Esophagus squamous epithelium (tissue), 5 donors: ENCODE measurements at regions not wholly inside any gene's neighbourhood (a gene's known extent, or its start where the extent isn't known, plus 50 kb on each side); places are given as distances from the start of the nearest gene placed in this dataset.
A peak's percentile ranks its signal among the peaks of the same experiment; 100 is the strongest.

ENCODE experiments used
- DNase-seq: peaks from one replicate; lab custom pipeline; 2025; lab: John Stamatoyannopoulos, UW
- H3K27ac ChIP-seq, 4 donors: fragments of 200-600 bp; sonication (generic); one replicate each; pipeline ENCODE4 v1.5.1; 2016 to 2019; ENCODE audit warnings: mild to moderate bottlenecking in 1 of 4
- H3K27me3 ChIP-seq, 4 donors: fragments of 200-600 bp; sonication (generic); 1 replicate in 3 of 4; 2 replicates in 1 of 4; pipeline versions ENCODE4 v1.5.1 to v1.6.0; 2017 to 2021; ENCODE audit warnings: antibody characterized with exemption in 1 of 4
- H3K36me3 ChIP-seq, 3 donors: fragments of 200-600 bp; sonication (generic); one replicate each; pipeline ENCODE4 v1.5.1; 2016 to 2019
- H3K4me1 ChIP-seq, 3 donors: fragments of 200-600 bp; sonication (generic); one replicate each; pipeline ENCODE4 v1.5.1; 2017 to 2019
- H3K4me3 ChIP-seq, 4 donors: fragments of 200-600 bp; sonication (generic); 1 replicate in 3 of 4; 2 replicates in 1 of 4; pipeline ENCODE4 v1.5.1; 2016 to 2019; ENCODE audit warnings: mild to moderate bottlenecking in 2 of 4, moderate library complexity in 1 of 4
- H3K9me3 ChIP-seq, 3 donors: fragments of 200-600 bp; sonication (generic); one replicate each; pipeline ENCODE4 v1.5.1; 2016 to 2019
- CTCF ChIP-seq, 6 experiments: fragments of 450-650 bp in 4 of 6; fragments of 200-600 bp in 2 of 6; sonication (generic) in 2 of 6; IDR thresholded peaks; one replicate each; pipeline ENCODE4 v1.5.1; 2016 to 2019; ENCODE audit warnings: antibody characterized with exemption in 6 of 6, mild to moderate bottlenecking in 4 of 6, moderate library complexity in 4 of 6
- POLR2A ChIP-seq, 4 donors: fragments of 450-650 bp; IDR thresholded peaks; one replicate each; pipeline ENCODE4 v1.6.1; 2017; ENCODE audit warnings: antibody characterized with exemption in 4 of 4, mild to moderate bottlenecking in 4 of 4, moderate library complexity in 3 of 4
- WGBS, 2 donors: methylation state at CpG; one replicate each; pipeline ENCODE4 v1.1.5; 2018; 5-methylcytosine and 5-hydroxymethylcytosine counted together
- intact Hi-C: fragments of 100-400 bp; cut with DNase I; formaldehyde crosslinking; loops from one replicate; pipeline ENCODE4 v1.15.0; 2022
- donor health status: DM: yes; HTN: yes; CAD: no.

DNA sequence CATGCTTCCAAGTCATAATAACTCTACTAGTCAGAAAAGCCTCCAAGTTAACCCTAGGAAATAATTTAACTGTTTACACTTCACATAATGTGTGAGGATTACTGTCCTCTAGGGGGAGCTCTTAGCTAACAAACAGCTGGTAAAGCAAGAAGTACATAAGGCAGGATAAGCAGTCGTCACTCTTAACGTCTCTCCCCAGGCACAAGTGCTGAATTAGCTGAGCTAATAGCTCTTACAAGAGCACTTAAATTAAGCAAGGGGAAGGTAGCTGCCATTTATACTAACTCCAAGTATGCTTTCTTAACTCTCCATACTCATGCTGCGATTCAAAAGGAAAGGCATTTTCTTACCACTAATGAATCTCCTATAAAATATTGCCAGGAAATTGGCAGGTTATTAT is 79.3 kb upstream of the TSPAN11 start:
- intact Hi-C loops: loop anchor here (5.0 to 10.0 kb wide), 2 partner anchors 388 to 425 kb away; no protein-coding TSS in a partner anchor
- 15 to 26% methylated on average over 3 of the region's 3 CpGs for WGBS, 2 donors
- TF ChIP-seq POLR2A (IDR thresholded peaks at IDR 0.05) (no peak), CTCF (IDR thresholded peaks at IDR 0.05) (peak; percentile 56 to 87 (median 68))
- Histone ChIP-seq H3K27ac (no peak overlapping the region), H3K4me3 (no peak overlapping the region), H3K4me1 (peaks cover 0 to 23% (median 0%) of the 10 kb centered on the region in 3 donors), H3K36me3 (no peaks in the 10 kb centered on the region), H3K27me3 (no peaks in the 10 kb centered on the region), H3K9me3 (no peaks in the 10 kb centered on the region)
- DNase-seq: no peak

GRCh38 chr12:30846776-30847175 is 79.8 kb upstream of the TSPAN11 start:
- intact Hi-C loops: loop anchor here (5.0 to 10.0 kb wide), 2 partner anchors 388 to 426 kb away; no protein-coding TSS in a partner anchor
- DNase-seq: no peak
- Histone ChIP-seq H3K9me3 (no peaks in the 10 kb centered on the region), H3K4me1 (peaks cover 0 to 22% (median 0%) of the 10 kb centered on the region in 3 donors), H3K27me3 (no peaks in the 10 kb centered on the region), H3K4me3 (no peak overlapping the region), H3K27ac (no peak overlapping the region), H3K36me3 (no peaks in the 10 kb centered on the region)
- 69 to 77% methylated on average over 2 to 4 of the region's 4 CpGs for WGBS, 2 donors
- no peak for TF ChIP-seq CTCF (IDR thresholded peaks at IDR 0.05)
- no peak for TF ChIP-seq POLR2A (IDR thresholded peaks at IDR 0.05)

DNA sequence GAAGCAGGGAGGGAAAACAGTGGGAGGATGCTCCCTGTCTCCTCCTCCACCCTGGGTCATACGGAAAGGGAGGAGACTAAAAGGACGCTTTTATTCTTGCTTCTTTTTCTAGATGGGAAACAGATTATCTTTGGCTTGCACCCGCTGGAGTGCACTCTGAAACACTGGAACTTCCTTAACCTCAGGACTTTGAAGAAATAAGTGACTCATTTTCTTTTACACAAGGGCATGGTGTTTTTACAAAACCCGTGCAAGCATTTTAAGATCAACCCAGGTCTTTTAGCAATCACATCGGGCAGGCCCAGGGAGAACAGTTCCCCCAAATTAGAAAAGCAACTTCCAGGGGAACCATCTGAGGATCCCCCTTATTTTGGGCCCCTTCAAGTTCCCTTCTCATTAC is 80.9 kb upstream of the TSPAN11 start:
- DNase-seq: no peak
- 67 to 78% methylated on average over 5 of the region's 5 CpGs for WGBS, 2 donors
- TF ChIP-seq POLR2A (IDR thresholded peaks at IDR 0.05) (no peak), CTCF (IDR thresholded peaks at IDR 0.05) (no peak)
- no peaks in the 10 kb centered on the region for H3K9me3 ChIP-seq
- no peak overlapping the region for H3K27ac ChIP-seq
- no peaks in the 10 kb centered on the region for H3K27me3 ChIP-seq
- H3K4me3 ChIP-seq: no peak overlapping the region
- intact Hi-C loops: loop anchor here (5.0 to 10.0 kb wide), 2 partner anchors 389 to 427 kb away; no protein-coding TSS in a partner anchor
- no peaks in the 10 kb centered on the region for H3K36me3 ChIP-seq
- H3K4me1 ChIP-seq: peaks cover 0 to 12% (median 0%) of the 10 kb centered on the region in 3 donors

DNA sequence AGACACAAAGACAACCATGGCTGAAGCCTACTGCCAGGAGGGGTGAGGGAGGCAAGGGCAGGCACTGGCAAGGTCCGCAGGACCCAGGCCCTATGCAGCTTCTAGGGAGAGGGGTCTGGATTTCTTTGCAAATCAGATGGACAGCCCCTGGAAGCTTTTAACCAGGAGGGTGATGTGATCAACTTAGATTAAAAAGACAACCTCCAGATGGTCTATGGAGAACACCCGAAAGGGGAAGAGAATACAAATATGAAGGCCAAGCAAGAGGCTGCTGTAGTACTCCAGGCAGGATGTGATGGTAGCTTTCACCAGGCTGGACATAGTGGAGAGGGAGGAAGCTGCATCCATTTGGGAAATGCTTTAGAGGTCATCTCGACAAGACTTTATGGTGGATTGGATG is 83.3 kb upstream of the TSPAN11 start:
- Histone ChIP-seq H3K36me3 (no peaks in the 10 kb centered on the region), H3K4me1 (no peaks in the 10 kb centered on the region), H3K9me3 (no peaks in the 10 kb centered on the region), H3K27ac (no peak overlapping the region), H3K27me3 (peaks cover 0 to 3% (median 0%) of the 10 kb centered on the region in 4 donors), H3K4me3 (no peak overlapping the region)
- TF ChIP-seq POLR2A (IDR thresholded peaks at IDR 0.05) (no peak), CTCF (IDR thresholded peaks at IDR 0.05) (no peak)
- intact Hi-C loops: loop anchor here (10.0 kb wide), 1 partner anchor 392 kb away; no protein-coding TSS in a partner anchor
- DNase-seq: no peak
- 84 to 87% methylated on average over 3 of the region's 3 CpGs for WGBS, 2 donors

- Histone ChIP-seq H3K4me3 (no peak overlapping the region), H3K27ac (no peak overlapping the region), H3K36me3 (no peaks in the 10 kb centered on the region), H3K4me1 (no peaks in the 10 kb centered on the region), H3K27me3 (peaks cover 0 to 24% (median 0%) of the 10 kb centered on the region in 4 donors), H3K9me3 (no peaks in the 10 kb centered on the region)
- no peak for DNase-seq
- TF ChIP-seq CTCF (IDR thresholded peaks at IDR 0.05) (no peak), POLR2A (IDR thresholded peaks at IDR 0.05) (no peak)
- WGBS, 2 donors: 86 to 89% methylated on average over 2 to 3 of the region's 3 CpGs
- intact Hi-C loops: loop anchor here (10.0 kb wide), 1 partner anchor 394 kb away; no protein-coding TSS in a partner anchor
Observed at GRCh38 chr12:30840715-30841114, 85.8 kb upstream of the TSPAN11 start.
